HG03354 (cell line): ENCODE measurements at regions not wholly inside any gene's neighbourhood (a gene's known extent, or its start where the extent isn't known, plus 50 kb on each side); places are given as distances from the start of the nearest gene placed in this dataset.

Experiments used
- ATAC-seq: cut with Tn5 transposase; IDR thresholded peaks from one replicate; pipeline ENCODE4 v1.9.1; 2021; ENCODE audit warnings: mild to moderate bottlenecking; ENCODE audit not compliant: unreplicated experiment, poor library complexity, severe bottlenecking

DNA sequence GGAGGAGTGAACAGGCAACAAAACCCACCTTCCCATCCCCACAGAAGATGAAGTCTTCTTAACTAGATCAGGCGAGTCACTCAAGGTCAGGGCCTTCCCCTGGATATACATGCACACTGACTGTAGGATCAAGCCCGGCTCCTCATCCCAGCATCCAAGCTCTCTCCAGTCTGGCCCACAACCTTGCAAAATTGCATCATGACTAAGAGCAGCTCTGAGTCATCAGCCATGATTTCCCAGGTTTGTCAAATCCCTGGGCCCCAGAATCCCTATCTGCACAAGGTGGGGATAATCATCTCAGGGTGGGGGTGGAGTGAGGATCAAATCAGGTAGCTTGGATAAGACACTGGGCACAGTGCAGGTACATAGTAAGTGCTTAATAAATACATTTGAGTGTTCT lies 199.3 kb upstream of the GRIK3 start:
- ATAC-seq = no peak

DNA sequence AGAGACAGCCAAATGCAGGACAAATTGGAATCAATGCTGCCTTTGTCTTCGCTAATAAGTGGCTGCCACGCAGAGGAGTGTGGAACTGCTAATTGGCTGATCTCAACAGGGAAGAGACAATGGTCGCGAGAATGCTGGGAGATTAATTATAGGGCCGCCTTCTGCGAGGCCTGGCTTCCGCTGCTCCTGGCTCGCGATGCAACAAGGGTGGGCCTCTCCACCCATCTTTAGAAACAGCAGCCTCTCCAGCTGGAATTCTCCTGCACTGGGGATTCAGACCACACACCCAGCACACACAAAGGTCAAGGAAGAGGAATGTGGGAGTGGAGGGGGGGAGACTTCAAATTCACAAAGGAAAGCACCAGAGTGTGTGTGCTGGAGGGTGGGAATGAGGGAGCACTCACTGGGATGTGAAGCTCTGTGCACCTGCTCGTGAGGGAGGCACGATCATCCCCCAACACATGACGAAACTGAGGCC lies 200.7 kb upstream of the GRIK3 start:
- ATAC-seq = no peak

DNA sequence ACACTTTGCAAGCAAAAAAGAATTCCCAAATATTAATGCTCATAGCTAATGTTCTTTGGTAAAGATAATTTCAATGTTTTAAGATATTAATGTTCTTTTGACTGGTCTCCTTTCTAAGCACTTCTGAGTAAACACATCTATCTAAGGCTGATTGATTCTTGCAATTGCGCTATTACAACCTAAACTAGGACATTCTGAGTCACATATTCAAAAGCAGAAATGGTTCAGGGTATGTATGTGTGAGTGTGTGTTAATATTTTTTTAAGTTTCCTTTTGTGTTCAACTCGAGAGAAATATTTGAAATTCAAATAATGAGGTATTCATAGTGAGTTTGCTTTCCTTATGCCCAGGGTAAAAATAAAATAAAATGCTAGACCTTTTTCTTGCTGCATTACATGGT lies 203.6 kb upstream of the GRIK3 start:
- ATAC-seq = no peak

DNA sequence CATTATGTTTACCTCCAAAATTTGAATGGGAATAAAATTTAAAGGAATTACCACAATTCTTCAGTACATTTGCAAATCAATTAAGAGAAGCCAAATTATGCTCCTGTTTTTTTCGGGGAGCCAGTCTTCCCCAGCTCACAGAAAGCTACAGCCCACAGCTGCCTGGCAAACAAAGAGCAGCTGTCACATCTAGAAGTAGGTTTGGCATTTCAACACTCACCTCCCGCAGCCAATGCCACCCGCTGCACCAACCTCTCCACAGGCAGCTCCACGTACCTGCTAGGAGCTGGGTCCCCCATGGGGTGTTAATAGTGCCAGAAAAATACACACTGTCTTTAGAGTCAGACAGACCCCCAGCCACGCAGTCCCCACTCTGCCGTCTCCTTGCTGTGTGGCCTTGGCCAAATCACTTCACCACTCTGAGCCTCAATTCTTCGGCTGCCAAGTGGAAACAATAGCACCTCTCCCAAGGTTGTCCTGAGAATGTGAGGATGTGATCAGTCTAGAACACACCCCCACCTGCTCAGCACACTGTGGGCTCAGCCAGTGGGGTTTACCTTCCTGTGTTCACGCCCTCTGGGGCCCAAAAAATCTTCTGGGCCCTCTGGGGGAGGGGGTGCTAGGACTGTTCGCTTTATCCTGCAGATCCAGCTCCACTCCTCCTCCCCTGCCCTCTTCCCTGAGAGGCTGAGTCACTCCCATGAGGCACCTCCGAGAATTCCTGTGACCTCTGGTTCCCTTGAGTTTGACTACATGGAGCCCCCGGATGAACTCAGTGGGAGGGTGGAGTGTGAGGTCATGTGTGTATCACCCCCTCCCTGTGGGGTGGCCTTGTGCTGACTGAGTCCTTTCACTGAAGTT lies 204.3 kb upstream of the GRIK3 start:
- ATAC-seq = no peak

DNA sequence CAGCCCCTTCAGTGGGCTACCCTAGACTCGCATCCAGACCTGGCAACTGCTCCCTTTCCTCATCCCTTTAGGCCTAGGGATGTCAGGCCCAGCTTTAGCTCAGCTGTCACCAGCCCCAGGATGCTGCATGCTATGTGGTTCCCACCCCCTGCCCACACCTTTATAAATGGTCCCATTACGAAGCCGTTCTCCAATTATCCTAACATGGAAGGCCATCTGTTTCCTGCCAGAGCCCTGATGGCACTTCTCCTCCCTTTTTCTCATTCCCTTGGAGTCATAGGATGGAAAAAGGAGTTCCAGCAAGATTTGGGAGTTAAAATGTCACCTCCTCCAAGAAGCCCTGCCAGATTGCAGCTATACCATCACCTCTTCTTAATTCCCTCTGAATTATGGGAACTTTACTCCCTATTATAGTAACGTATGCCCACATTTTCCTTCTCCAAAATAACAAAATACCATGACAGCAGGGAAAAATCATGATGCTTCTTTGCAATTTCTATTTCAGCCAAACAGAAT lies 205.0 kb upstream of the GRIK3 start:
- no peak for ATAC-seq

DNA sequence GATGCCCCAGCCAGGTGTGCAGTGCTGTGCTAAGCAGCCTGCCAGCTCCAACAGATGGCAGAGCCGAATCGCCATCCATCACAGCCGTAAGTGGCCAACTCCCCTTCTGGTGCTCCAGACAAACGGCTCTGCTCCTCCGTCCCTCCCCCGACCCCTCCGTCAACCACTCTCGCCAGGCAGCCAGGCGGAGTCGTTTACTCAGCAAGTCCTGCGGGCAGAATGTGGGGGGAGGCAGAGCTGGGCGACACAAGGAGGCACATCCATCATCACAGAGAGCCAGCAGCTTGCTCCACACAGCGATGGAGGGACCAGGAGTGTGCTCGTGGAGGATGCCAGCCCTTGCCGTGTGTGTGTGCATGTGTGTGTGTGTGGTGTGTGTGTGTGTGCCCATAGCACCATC lies 206.6 kb upstream of the GRIK3 start:
- no peak for ATAC-seq

DNA sequence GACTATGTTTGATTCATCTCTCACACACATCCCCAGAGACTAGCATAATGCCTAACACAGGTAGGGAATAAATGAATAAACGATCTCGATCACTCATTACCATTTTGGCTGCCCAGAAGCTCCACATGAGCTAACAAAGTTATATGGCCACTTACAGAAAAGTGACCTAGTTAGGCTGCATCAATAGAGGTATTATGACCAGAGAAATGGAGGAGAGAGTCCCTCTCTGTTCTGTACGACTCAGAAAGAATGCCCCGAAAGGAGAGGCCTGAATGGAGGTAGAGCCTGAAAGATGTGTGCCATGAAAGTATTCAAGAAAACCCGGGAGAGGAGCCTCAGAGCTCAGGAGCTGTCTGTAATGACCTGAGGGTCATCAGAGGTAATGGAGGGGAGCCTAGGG lies 208.2 kb upstream of the GRIK3 start:
- ATAC-seq = no peak

DNA sequence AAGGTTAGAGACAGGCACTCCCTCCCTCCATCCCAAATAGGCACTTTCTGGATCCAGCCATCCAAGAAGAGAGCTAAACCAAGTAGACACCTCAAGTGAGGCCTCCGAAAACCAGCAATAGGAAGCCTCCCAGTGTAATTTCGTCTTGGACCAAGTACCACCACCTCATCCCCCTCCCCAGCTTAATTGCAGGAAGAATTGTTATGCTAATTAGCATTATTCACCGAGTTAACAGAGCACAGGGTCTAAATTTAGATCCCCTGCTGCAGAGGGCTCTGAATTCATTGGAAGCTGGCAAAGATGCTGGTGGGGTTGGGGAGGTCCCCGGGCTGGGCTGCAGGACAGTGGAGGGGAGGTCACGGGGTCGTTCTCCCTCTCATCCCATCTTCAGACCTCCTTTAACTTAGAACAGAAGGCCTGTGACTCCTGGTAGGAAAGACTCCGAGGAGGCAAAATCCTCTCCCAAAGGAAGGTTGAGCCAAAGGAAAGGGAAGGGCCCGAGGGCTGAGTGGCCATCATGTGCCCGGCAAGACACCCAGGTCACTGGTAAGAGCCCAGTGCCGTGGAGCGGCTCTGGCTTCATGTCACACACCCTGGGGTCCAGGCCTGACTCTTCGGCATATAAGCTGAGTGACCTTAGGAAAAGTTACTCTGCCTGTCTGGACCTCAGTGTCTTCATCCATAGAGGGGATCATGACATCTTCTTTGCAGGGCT lies 209.2 kb upstream of the GRIK3 start:
- no peak for ATAC-seq

DNA sequence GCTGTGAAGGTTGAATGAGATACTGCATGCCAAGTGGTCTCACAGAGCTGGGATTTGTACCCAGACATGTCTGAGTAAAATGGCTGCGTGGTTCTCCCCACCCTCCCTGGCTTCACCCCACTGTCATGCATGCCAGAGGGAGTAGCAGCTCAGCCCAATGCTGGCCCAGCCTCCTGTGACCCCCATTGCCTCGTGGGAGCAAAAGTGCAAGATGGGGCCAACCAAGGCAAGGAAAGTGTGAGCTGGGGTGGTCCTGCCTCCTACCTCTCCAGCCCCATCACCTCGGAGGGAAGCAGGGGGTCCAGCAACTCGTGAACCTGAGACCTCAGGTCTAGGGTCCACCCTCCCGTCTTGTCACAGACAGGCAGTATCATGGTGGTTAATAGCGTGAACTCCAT lies 209.8 kb upstream of the GRIK3 start:
- ATAC-seq = no peak

DNA sequence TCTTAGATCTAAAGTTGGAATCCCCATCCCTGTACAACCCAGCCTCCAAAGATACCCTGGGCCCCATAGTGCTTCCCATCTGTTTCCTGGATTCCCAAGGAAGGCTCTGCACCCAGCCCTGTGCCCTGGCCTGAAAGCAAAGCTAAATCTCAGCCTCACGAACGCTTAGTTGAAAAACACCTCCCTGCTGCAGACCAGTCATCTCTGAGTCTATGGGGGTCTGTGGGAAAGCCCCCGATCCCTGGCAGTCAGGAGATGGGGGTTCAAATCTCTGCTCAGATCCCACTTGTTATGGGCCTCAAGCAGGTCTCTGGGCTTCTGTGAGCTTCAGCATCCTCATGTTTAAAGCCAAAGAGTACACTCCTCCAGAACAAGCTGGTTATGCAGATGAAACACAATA lies 210.5 kb upstream of the GRIK3 start:
- no peak for ATAC-seq

DNA sequence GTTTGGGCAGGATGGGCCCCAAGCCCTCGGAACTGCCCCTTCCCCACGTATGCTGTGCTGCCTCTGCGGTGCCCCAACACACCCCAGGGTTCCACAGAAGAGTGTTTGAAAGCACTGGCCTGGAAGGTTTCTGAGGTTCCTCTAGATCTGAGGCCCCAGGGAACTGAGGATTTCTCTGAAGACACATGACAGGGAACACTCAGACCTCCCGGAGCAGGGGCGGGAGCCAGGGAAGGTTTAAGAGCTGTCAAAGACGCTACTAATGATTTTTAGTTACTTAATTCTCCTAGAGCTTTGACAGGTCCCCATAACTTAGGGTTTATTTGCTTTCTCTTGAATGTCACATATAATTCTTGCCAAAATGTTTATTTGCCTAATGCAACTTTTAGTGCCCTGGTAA lies 212.3 kb upstream of the GRIK3 start:
- no peak for ATAC-seq

DNA sequence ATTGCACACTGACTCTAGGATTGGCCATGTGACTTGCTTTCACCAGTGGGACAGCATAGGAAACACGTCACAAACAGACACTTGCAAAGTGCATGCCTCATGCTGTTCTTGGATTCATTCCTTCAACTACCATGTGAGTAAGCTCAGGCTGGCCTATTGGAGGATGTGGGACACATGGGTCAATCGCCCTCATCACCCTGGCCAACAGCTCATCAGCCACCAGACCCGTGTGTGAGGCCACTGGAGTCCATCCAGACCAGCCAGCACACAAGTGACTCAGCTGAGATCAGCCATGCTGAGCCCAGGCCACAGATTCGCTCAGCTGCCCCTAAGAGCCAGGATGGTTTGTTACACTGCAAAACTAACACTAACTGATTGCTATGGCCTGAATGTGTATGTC lies 216.1 kb upstream of the GRIK3 start:
- no peak for ATAC-seq

DNA sequence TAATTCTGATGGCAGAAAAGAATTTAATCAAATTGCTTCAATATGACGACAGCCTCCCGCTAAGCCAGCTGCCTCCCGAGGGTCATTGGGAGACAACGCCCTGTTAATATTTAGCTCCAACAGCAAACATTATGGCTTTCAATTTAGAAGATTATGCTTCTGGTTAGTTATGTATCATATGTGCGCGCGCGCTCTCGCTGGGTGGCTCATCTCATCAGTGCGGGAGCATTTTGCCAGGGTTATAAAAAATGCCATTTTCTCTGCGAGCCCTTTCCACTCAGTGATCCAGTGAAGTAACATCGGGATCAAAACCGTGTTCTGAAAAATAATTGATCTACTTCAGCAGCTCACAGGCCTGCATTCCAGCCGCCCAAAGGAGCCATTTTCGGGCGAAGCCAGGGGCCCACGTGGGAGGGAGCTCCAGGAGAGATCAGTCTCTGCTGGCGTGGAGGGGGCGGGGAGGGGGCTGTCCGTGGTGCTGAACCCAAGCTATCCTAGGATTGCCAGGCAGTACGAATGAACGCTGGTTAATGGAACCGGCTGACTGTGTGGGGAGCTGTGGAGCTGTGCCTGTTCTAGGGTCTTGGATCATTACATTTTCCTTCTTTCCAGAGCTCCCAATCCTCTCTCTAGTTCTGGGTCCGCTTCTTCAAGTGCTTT lies 219.1 kb upstream of the ZC3H12A start:
- no peak for ATAC-seq

DNA sequence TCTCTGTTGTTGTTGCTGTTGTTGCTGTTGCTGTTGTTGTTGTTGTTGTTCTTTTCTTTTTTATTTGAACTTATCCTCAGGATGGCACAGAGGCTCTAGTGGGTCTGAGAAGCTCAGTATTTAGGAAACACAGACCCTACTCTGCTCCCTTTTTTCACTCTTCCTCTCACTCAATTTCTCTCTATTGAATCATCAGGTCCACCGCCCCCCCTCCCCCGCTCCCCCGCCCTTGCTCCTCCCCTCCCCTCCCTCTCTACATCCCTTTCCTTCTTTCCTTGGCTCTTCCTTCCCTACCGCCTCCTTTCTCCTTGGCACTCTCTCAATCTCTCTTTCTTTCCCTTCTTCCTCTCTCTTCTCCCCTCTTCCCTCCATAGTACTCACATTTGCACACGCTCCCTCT lies 218.5 kb upstream of the ZC3H12A start:
- no peak for ATAC-seq

DNA sequence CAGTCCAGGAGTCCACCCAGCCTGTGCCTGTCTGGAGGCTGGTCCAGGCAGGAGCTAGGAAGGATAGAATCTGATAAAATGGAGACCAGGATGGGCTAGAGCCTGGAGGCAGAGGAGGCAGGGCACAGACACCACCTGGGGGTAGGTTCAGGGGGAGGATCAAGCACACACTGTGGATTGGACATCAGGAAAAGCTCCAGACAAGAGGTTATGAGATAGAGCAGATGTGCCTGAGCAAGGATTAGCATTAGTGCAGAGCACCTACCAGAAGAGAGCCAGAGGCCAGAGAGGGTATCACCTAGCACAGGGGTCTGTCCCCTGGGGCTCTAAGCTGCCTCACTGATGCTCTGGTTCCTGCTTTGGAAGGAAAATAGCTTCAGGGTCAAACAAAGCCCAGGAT lies 216.7 kb upstream of the ZC3H12A start:
- no peak for ATAC-seq

DNA sequence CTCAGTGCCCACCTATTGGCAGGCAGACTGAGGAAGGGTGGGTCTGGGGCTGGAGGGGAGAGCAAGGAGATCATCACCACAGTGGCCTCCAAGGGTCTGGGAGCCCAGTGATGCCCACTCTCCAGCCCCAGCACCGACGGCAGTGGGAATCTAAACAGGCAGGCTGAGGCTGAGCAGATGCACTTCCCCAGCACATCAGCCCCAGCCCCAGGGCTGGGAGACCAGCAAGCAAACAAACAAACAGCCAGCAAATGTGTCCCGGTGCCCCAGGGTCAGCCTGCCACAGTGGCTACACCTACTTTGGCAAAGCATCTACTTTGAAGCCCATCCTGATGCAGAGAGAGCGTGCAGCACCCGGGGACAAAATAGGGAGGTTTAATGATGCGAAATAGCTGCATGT lies 216.3 kb upstream of the ZC3H12A start:
- no peak for ATAC-seq

DNA sequence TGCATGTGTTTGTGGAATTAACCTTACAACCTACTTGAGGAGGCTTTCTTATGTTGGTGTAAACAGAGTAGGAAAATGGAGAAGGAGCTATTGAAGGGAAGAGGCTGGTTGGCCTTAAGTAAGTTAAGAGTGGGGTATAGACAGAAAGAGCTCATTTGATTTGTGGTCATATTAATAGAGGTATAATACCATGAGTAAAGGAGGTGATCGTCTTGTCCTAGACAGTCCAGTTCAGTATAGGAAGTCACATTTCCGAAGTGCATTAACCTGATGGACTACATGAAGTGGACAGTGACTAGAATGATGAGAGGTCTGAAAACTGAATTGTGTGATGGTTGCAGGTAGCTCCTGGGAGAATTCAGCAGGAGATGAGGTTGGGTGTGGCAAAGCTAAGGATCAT lies 215.4 kb upstream of the ZC3H12A start:
- no peak for ATAC-seq

DNA sequence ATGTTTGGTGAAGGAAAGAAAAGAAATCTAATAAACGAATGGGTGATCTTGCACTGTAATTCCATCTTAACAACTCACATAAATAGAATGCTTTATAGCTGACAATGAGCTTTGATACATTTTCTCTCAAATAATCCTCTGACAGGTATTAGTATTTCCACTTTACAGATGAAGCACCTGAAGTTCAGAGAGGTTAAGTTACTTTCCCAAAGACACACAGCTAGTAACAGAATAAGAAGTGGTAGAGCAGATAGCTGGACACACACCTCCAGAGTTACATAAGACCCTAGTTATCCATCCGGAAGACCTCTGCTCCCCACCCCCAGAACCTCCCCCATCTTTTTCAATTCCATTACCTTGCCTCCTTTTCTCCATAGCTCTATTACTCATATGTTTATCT lies 213.3 kb upstream of the ZC3H12A start:
- no peak for ATAC-seq

DNA sequence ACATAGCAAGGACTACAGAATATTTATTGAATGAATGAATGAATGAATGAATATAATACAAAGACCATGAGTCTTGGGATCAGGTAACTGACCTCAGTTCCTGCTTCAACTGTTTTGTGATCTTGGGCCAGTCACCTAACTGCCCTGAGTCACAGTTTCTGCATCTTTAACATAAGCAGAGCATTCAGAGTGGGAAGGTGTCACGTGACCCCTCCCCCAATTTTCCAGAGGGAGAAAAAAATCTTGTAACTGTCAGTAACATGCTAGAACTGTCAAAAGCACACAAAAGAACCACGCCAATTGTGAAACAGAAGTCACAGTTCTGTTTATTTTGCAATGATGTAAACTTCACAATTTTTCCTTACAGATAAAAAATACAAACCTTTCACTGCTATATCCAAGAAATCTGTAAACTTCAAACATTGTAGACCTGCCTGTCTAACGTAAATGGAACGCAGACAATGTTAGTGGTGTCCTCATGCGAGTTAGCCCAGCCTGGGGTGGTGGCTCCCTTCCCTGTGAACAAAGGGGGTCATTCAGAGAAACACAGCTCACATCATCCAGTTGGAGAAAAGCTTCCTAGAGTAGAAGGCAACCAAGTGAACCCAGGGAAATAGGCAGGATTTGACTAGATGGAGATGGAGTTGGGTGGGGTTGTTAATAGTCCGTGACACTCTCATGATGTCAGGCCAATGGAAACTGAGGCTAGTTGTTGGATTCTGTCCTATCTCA lies 211.8 kb upstream of the ZC3H12A start:
- ATAC-seq = no peak

DNA sequence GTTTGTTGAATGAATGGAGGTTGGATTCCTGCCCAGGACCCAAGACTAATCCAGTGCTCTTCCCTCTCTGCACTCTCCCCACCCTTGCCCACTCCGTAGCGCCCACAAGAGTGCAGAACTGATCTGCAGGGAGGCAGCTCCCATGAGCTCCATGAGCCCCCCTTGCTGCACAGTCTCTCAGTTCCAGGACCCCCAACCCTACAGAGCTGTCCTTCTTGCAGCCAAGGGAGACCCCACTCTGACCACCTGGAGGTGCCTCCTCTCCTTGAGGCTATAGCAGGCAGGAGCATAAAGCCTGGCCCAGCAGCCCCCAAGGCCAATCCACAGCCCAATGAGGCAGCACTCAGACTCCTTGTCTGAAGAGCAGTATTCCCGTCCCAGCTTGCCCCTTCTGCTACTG lies 209.2 kb upstream of the ZC3H12A start:
- ATAC-seq = no peak
